Chondrocyte (in vitro differentiated cells): ENCODE measurements at regions not wholly inside any gene's neighbourhood (a gene's known extent, or its start where the extent isn't known, plus 50 kb on each side); places are given as distances from the start of the nearest gene placed in this dataset.

Experiments
- DNase-seq: peaks from one replicate; pipeline ENCODE4 v3.0.0; 2021; ENCODE audit warnings: mixed read lengths, low spot score
- H3K27ac Mint-ChIP-seq: one replicate; pipeline ENCODE4 v1.8.0; 2021; ENCODE audit warnings: mild to moderate bottlenecking, moderate library complexity, mixed read lengths; ENCODE audit not compliant: unreplicated experiment
- H3K27me3 Mint-ChIP-seq: 2 replicates; pipeline ENCODE4 v1.8.0; 2021; ENCODE audit warnings: low read depth, mixed read lengths
- H3K36me3 Mint-ChIP-seq: 2 replicates; pipeline ENCODE4 v1.8.0; 2021; ENCODE audit warnings: low read depth, mixed read lengths
- H3K4me1 Mint-ChIP-seq: 2 replicates; pipeline ENCODE4 v1.8.0; 2021; ENCODE audit warnings: low read depth, mild to moderate bottlenecking, mixed read lengths
- H3K4me3 Mint-ChIP-seq: one replicate; pipeline ENCODE4 v1.8.0; 2021; ENCODE audit warnings: mild to moderate bottlenecking, moderate library complexity, mixed read lengths; ENCODE audit not compliant: unreplicated experiment
- H3K9me3 Mint-ChIP-seq: 2 replicates; pipeline ENCODE4 v1.8.0; 2021; ENCODE audit warnings: low read depth, mixed read lengths
- TF ChIP-seq, protein P1 (sequence below): fragments of 200-600 bp; sonication (generic); IDR thresholded peaks from 2 replicates; pipeline ENCODE4 v1.5.0; 2021; ENCODE audit warnings: antibody characterized with exemption, mild to moderate bottlenecking, moderate library complexity

DNA sequence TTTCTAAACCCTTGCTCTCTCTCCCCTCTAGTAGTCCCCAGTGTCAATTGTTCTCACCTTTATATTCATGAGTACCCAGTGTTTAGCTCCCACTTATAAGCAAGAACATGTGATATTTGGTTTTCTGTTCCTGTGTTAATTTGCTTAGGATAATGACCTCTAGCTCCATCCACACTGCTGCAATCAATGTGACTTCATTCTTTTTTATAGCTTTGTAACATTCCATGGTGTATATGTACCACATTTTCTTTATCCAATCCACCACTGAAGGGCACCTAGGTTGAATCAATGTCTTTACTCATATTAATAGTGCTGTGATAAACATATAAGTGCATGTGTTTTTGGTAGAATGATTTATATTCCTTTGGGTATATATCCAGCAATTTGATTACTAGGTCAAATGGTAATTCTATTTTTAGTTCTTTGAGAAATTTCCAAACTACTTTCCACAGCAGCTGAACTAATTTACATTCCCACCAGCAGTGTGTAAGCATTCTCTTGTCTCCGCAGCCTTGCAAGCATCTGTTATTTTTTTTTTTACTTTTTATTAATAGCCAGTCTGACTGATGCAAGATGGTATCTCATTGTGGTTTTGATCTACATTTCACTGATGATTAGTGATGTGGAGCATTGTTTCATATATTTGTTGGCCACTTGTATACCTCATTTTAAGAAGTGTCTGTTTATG is 277.8 kb downstream of the LTN1 start:
- peaks cover 2% of the 10 kb centered on the region for H3K36me3 Mint-ChIP-seq
- TF ChIP-seq, protein P1, sequence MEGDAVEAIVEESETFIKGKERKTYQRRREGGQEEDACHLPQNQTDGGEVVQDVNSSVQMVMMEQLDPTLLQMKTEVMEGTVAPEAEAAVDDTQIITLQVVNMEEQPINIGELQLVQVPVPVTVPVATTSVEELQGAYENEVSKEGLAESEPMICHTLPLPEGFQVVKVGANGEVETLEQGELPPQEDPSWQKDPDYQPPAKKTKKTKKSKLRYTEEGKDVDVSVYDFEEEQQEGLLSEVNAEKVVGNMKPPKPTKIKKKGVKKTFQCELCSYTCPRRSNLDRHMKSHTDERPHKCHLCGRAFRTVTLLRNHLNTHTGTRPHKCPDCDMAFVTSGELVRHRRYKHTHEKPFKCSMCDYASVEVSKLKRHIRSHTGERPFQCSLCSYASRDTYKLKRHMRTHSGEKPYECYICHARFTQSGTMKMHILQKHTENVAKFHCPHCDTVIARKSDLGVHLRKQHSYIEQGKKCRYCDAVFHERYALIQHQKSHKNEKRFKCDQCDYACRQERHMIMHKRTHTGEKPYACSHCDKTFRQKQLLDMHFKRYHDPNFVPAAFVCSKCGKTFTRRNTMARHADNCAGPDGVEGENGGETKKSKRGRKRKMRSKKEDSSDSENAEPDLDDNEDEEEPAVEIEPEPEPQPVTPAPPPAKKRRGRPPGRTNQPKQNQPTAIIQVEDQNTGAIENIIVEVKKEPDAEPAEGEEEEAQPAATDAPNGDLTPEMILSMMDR: no peak
- H3K27me3 Mint-ChIP-seq: peaks cover 9% of the 10 kb centered on the region
- H3K9me3 Mint-ChIP-seq: peaks cover 16% of the 10 kb centered on the region
- DNase-seq: no peak
- H3K4me3 Mint-ChIP-seq: no peak overlapping the region
- peaks cover 10% of the 10 kb centered on the region for H3K4me1 Mint-ChIP-seq
- H3K27ac Mint-ChIP-seq: no peak overlapping the region

DNA sequence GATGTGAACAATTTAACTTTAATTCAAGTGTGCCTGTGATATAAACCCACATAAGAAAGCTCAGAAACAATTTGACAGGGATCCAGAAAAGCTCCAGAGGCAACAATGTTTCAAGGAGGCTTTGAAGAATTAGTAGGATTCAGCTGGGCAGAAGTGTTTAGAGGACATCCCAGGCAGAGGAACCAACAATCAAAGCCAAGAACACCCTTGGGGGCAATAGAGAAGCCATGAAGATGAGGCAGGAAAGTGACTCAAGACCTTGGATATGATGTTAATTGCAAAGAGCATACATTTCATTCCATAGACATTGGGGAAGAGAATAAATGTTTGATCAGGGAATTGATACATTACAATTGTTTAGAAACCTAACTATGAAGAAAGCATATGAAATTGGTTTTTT is 280.3 kb downstream of the LTN1 start:
- Mint-ChIP-seq H3K4me1 (peaks cover 10% of the 10 kb centered on the region), H3K27ac (no peak overlapping the region), H3K27me3 (peaks cover 6% of the 10 kb centered on the region), H3K4me3 (no peak overlapping the region), H3K36me3 (peaks cover 2% of the 10 kb centered on the region), H3K9me3 (peaks cover 8% of the 10 kb centered on the region)
- no peak for DNase-seq
- TF ChIP-seq, protein P1: no peak

DNA sequence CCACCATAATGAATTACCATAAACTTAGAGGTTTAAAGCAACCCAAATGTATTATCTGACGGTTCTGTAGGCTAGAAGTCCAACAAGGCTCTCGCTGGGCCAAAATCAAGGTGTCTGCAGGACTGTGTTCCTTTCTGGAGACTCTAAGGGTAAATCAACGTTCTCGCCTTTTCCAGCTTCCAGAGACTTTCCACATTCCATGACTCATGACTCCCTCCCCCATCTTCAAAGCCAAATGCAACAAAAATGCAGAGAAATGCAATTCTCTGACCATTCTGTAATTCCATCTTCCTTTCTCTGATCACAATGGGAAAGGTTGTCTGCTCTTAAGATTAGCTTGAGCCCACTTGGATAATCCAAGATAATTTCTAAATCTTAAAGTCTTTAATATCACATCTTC is 287.1 kb downstream of the LTN1 start:
- Mint-ChIP-seq H3K4me1 (peaks cover 28% of the 10 kb centered on the region), H3K27me3 (no peaks in the 10 kb centered on the region), H3K9me3 (peaks cover 23% of the 10 kb centered on the region), H3K36me3 (peaks cover 3% of the 10 kb centered on the region), H3K4me3 (no peak overlapping the region), H3K27ac (no peak overlapping the region)
- no peak for DNase-seq
- TF ChIP-seq, protein P1: no peak

DNA sequence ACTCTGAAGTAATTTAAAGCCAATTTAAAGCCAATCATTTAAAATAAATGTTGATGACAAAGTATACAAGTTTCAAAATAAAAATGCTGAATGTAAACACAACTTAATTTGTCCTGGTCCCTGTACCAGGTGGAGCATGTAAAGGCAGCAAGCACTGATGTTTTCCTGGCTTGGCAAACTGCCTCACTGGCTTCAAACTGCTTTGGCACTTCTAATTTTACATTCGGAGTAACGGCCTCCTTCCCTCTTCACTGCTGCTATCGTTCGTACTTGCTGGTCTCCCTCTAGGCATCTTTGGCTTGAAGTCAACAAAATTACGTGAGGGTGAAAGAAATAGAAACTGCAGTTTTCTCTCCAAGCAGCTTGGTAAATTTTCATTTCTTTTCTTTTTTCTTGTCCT is 287.9 kb downstream of the LTN1 start:
- no peak overlapping the region for H3K4me3 Mint-ChIP-seq
- TF ChIP-seq, protein P1: no peak
- peaks cover 26% of the 10 kb centered on the region for H3K9me3 Mint-ChIP-seq
- H3K27ac Mint-ChIP-seq: no peak overlapping the region
- H3K36me3 Mint-ChIP-seq: peaks cover 3% of the 10 kb centered on the region
- H3K4me1 Mint-ChIP-seq: peaks cover 28% of the 10 kb centered on the region
- H3K27me3 Mint-ChIP-seq: no peaks in the 10 kb centered on the region
- DNase-seq: no peak

DNA sequence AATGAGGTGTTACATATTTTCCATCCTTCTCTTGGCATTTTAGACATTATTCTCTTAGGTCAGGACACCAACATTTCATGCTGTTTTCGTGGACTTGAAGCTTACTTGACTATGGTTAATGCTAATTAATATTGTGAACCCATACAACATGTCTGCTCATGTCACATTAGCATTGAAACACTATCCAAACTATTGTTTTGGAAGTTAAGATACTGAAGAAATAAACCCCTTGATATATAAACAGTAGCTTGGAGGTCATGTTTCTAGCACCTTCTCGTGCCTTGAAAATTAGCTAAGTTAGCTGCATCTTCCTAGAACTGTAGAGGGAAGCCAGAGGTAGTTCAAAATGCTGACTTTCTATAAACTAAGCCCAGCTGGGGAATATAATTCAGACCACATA is 288.8 kb downstream of the LTN1 start:
- no peak for DNase-seq
- Mint-ChIP-seq H3K4me3 (no peak overlapping the region), H3K9me3 (peaks cover 26% of the 10 kb centered on the region), H3K36me3 (peaks cover 3% of the 10 kb centered on the region), H3K4me1 (peaks cover 28% of the 10 kb centered on the region), H3K27me3 (no peaks in the 10 kb centered on the region), H3K27ac (no peak overlapping the region)
- TF ChIP-seq, protein P1: no peak
